ENCODE measurements at regions not wholly inside any gene's neighbourhood (a gene's known extent, or its start where the extent isn't known, plus 50 kb on each side); places are given as distances from the start of the nearest gene placed in this dataset.

GRCh38 chr2:140178234-140178633 lies 1398.0 kb upstream of the NXPH2 start:
- 30 to 48% methylated on average over 3 of the region's 3 CpGs for WGBS, 2 donors
- Histone ChIP-seq H3K27me3 (no peaks in the 10 kb centered on the region), H3K9me3 (no peaks in the 10 kb centered on the region), H3K36me3 (no peaks in the 10 kb centered on the region), H3K4me1 (no peaks in the 10 kb centered on the region), H3K4me3 (peak overlapping the region in 3 of 10 donors; percentile 4 to 35 (median 22)), H3K27ac (peak overlapping the region in 3 of 10 donors; percentile 53 to 75 (median 65))
- DNase-seq = no peak
- no peak for TF ChIP-seq CTCF (IDR thresholded peaks at IDR 0.05)
- intact Hi-C loops (cut with DNase I) = loop anchor here in 1 of 10 donors (5.0 kb wide), 1 partner anchor 314 kb away; no protein-coding TSS in a partner anchor
- ATAC-seq = peak in 4 of 8 donors; percentile 16 to 81 (median 54)

- no peaks in the 10 kb centered on the region for H3K9me3 ChIP-seq
- H3K27me3 ChIP-seq = no peaks in the 10 kb centered on the region
- intact Hi-C loops (cut with DNase I) = loop anchor here in 1 of 10 donors (5.0 kb wide), 1 partner anchor 315 kb away; no protein-coding TSS in a partner anchor
- DNase-seq (no peak), ATAC-seq (no peak)
- H3K4me1 ChIP-seq = no peaks in the 10 kb centered on the region
- no peaks in the 10 kb centered on the region for H3K36me3 ChIP-seq
- WGBS, 2 donors = 80 to 86% methylated on average over 3 of the region's 3 CpGs
- no peak overlapping the region for H3K4me3 ChIP-seq
- no peak overlapping the region for H3K27ac ChIP-seq
- TF ChIP-seq CTCF (IDR thresholded peaks at IDR 0.05) = no peak
Measured at GRCh38 chr2:140177086-140177485, 1396.9 kb upstream of the NXPH2 start.

- TF ChIP-seq CTCF (IDR thresholded peaks at IDR 0.05) = no peak
- 47 to 62% methylated on average over 5 of the region's 5 CpGs for WGBS, 2 donors
- H3K4me1 ChIP-seq = no peaks in the 10 kb centered on the region
- peaks cover 0 to 19% (median 7%) of the 10 kb centered on the region in 11 donors for H3K9me3 ChIP-seq
- H3K27me3 ChIP-seq = no peaks in the 10 kb centered on the region
- intact Hi-C loops (cut with DNase I) = no loop called here
- no peak overlapping the region for H3K4me3 ChIP-seq
- ATAC-seq = no peak
- no peaks in the 10 kb centered on the region for H3K36me3 ChIP-seq
- H3K27ac ChIP-seq = no peak overlapping the region
- no peak for DNase-seq
Measured at GRCh38 chr2:140173790-140174189, 1393.6 kb upstream of the NXPH2 start.

- DNase-seq (no peak), ATAC-seq (peak in 1 of 8 donors; percentile 35)
- Histone ChIP-seq H3K36me3 (no peaks in the 10 kb centered on the region), H3K4me3 (no peak overlapping the region), H3K27ac (no peak overlapping the region), H3K27me3 (no peaks in the 10 kb centered on the region), H3K9me3 (peaks cover 0 to 11% (median 0%) of the 10 kb centered on the region in 11 donors), H3K4me1 (no peaks in the 10 kb centered on the region)
- WGBS, 2 donors = 60 to 70% methylated on average over 1 of the region's 1 CpG
- intact Hi-C loops (cut with DNase I) = no loop called here
- TF ChIP-seq CTCF (IDR thresholded peaks at IDR 0.05) = peak in 5 of 9 donors; percentile 6 to 35 (median 33)
Measured at GRCh38 chr2:140164449-140164848, 1384.3 kb upstream of the NXPH2 start.
